Ascending aorta (tissue), 2 donors: ENCODE measurements at regions not wholly inside any gene's neighbourhood (a gene's known extent, or its start where the extent isn't known, plus 50 kb on each side); places are given as distances from the start of the nearest gene placed in this dataset.

Experiments
- DNase-seq, 2 donors: peaks; one replicate each; pipeline ENCODE4 v3.0.0-alpha.2; 2019; ENCODE audit warnings: low spot score in 2 of 2
- H3K27ac ChIP-seq, 2 donors: fragments of 200-600 bp; sonication (generic); one replicate each; pipeline ENCODE4 v1.5.1; 2016 to 2017; ENCODE audit warnings: mild to moderate bottlenecking in 1 of 2
- H3K27me3 ChIP-seq: fragments of 200-600 bp; sonication (generic); one replicate; pipeline ENCODE4 v1.5.1; 2017
- H3K36me3 ChIP-seq, 2 donors: fragments of 200-600 bp; sonication (generic); one replicate each; pipeline ENCODE4 v1.5.1; 2016
- H3K4me1 ChIP-seq, 2 donors: fragments of 200-600 bp; sonication (generic); one replicate each; pipeline ENCODE4 v1.5.1; 2016 to 2017; ENCODE audit warnings: mild to moderate bottlenecking in 1 of 2
- H3K4me3 ChIP-seq, 2 donors: fragments of 200-600 bp; sonication (generic); one replicate each; pipeline ENCODE4 v1.5.1; 2016 to 2017; ENCODE audit warnings: mild to moderate bottlenecking in 1 of 2
- H3K9me3 ChIP-seq, 2 donors: fragments of 200-600 bp; sonication (generic); one replicate each; pipeline ENCODE4 v1.5.1; 2016
- CTCF ChIP-seq, 3 experiments: fragments of 200-600 bp in 2 of 3; fragments of 450-650 bp in 1 of 3; sonication (generic) in 2 of 3; IDR thresholded peaks; one replicate each; pipeline ENCODE4 v1.5.1; 2016 to 2019; ENCODE audit warnings: antibody characterized with exemption in 3 of 3, mild to moderate bottlenecking in 1 of 3, moderate library complexity in 1 of 3
- intact Hi-C: fragments of 100-400 bp; cut with DNase I; formaldehyde crosslinking; loops from one replicate; pipeline ENCODE4 v1.15.1; 2023

GRCh38 chr3:10632741-10633140, 127.4 kb upstream of the ATP2B2 start:
- no peaks in the 10 kb centered on the region for H3K4me1 ChIP-seq
- no peak overlapping the region for H3K27ac ChIP-seq
- no peaks in the 10 kb centered on the region for H3K27me3 ChIP-seq
- intact Hi-C loops, result no loop called here
- no peak for TF ChIP-seq CTCF (IDR thresholded peaks at IDR 0.05)
- DNase-seq, result no peak
- H3K4me3 ChIP-seq, result no peak overlapping the region
- H3K36me3 ChIP-seq, result no peaks in the 10 kb centered on the region
- H3K9me3 ChIP-seq, result peaks cover 0 to under 1% of the 10 kb centered on the region in 2 donors

GRCh38 chr3:10635446-10636076, 130.2 kb upstream of the ATP2B2 start:
- TF ChIP-seq CTCF (IDR thresholded peaks at IDR 0.05), result no peak
- no peak overlapping the region for H3K27ac ChIP-seq
- no peaks in the 10 kb centered on the region for H3K4me1 ChIP-seq
- peaks cover 0 to 11% of the 10 kb centered on the region in 2 donors for H3K9me3 ChIP-seq
- intact Hi-C loops, result no loop called here
- no peaks in the 10 kb centered on the region for H3K27me3 ChIP-seq
- peak in 1 of 2 donors; percentile 31 for DNase-seq
- H3K4me3 ChIP-seq, result no peak overlapping the region
- H3K36me3 ChIP-seq, result no peaks in the 10 kb centered on the region

GRCh38 chr3:10637342-10637741, 132.0 kb upstream of the ATP2B2 start:
- H3K4me1 ChIP-seq, result no peaks in the 10 kb centered on the region
- no peak overlapping the region for H3K27ac ChIP-seq
- peaks cover 0 to 11% of the 10 kb centered on the region in 2 donors for H3K9me3 ChIP-seq
- H3K27me3 ChIP-seq, result no peaks in the 10 kb centered on the region
- intact Hi-C loops, result no loop called here
- no peak for DNase-seq
- H3K36me3 ChIP-seq, result no peaks in the 10 kb centered on the region
- TF ChIP-seq CTCF (IDR thresholded peaks at IDR 0.05), result no peak
- no peak overlapping the region for H3K4me3 ChIP-seq

- Histone ChIP-seq H3K27me3 (no peaks in the 10 kb centered on the region), H3K9me3 (peaks cover 0 to 11% of the 10 kb centered on the region in 2 donors), H3K4me1 (no peaks in the 10 kb centered on the region), H3K27ac (no peak overlapping the region), H3K4me3 (no peak overlapping the region), H3K36me3 (no peaks in the 10 kb centered on the region)
- no peak for TF ChIP-seq CTCF (IDR thresholded peaks at IDR 0.05)
- intact Hi-C loops, result no loop called here
- DNase-seq, result no peak
Observed at GRCh38 chr3:10638466-10638865, 133.1 kb upstream of the ATP2B2 start.

- intact Hi-C loops, result no loop called here
- H3K4me1 ChIP-seq, result no peaks in the 10 kb centered on the region
- no peak for TF ChIP-seq CTCF (IDR thresholded peaks at IDR 0.05)
- peak in 1 of 2 donors; percentile 5 for DNase-seq
- H3K27me3 ChIP-seq, result no peaks in the 10 kb centered on the region
- no peaks in the 10 kb centered on the region for H3K36me3 ChIP-seq
- peaks cover 0 to 11% of the 10 kb centered on the region in 2 donors for H3K9me3 ChIP-seq
- no peak overlapping the region for H3K4me3 ChIP-seq
- H3K27ac ChIP-seq, result no peak overlapping the region
Observed at GRCh38 chr3:10641760-10642159, 136.4 kb upstream of the ATP2B2 start.

- H3K4me3 ChIP-seq, result no peak overlapping the region
- DNase-seq, result no peak
- intact Hi-C loops, result no loop called here
- H3K27ac ChIP-seq, result no peak overlapping the region
- no peaks in the 10 kb centered on the region for H3K27me3 ChIP-seq
- H3K4me1 ChIP-seq, result no peaks in the 10 kb centered on the region
- no peak for TF ChIP-seq CTCF (IDR thresholded peaks at IDR 0.05)
- H3K36me3 ChIP-seq, result no peaks in the 10 kb centered on the region
- no peaks in the 10 kb centered on the region for H3K9me3 ChIP-seq
Observed at GRCh38 chr3:10644189-10644588, 138.8 kb upstream of the ATP2B2 start.
